GM12874 (cell line): ENCODE measurements at regions not wholly inside any gene's neighbourhood (a gene's known extent, or its start where the extent isn't known, plus 50 kb on each side); places are given as distances from the start of the nearest gene placed in this dataset.

Source experiments
- CTCF ChIP-seq: IDR thresholded peaks from 2 replicates; pipeline ENCODE4 v1.5.1; 2011; ENCODE audit warnings: low read depth, mild to moderate bottlenecking, control low read depth, low read length, moderate library complexity; ENCODE audit not compliant: insufficient read depth

GRCh38 chr13:107866032-107866940 lies 349.1 kb downstream of the LIG4 start:
- TF ChIP-seq CTCF: no peak

DNA sequence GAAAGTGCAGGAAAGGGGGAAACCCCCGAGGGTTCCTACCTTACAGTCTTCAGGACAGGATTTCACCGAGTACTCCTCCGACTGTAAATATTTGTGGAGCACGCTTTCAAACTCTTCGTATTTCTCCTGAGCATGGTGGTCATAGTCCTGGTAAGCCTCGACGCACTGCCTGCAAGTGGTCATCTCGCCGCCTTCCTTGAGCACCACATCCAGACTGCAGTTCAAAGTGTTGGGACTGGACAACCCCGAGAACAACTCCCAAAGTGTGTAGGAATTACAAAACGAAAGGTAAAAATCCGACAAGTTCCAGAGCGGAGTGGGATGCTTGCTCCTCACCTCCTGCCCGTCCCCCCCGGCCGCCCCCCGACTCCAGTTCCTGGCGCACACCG lies 349.7 kb downstream of the LIG4 start:
- TF ChIP-seq CTCF: no peak

GRCh38 chr13:107865318-107865575 lies 350.1 kb downstream of the LIG4 start:
- no peak for TF ChIP-seq CTCF

DNA sequence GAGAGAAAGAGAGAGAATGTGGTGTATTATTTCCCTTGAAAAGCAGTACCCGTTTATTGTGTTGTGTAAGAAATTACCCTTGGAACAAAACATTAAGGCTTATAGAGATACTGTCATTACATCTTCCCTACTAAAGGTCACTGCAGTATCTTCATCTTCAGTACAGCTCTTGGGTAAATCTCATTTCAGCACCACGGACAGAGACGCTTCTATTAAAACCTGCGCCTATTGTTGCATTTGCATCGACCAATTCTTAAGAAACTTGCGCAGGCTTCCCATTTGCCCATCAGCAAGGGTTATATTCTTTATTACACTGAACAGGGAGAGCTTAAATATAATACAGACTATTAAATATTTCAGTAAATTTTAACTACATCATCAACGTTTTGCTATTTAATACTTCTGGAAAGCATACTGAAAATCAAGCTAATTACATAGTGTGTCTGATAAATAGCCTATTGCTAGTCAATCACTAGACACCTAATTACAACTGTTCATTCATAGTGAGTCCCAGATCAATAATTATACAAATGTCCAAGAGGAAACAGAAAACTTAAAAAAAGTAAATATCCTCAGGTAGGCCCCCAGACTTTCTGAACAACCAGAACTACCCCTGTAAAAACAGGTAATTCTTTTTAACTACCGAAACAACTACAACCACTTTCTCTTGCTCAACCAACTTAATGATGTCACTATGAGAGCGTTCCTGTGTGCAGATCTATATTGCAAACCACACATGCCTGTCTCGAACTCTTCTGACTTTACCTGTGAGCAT lies 350.6 kb downstream of the LIG4 start:
- no peak for TF ChIP-seq CTCF

DNA sequence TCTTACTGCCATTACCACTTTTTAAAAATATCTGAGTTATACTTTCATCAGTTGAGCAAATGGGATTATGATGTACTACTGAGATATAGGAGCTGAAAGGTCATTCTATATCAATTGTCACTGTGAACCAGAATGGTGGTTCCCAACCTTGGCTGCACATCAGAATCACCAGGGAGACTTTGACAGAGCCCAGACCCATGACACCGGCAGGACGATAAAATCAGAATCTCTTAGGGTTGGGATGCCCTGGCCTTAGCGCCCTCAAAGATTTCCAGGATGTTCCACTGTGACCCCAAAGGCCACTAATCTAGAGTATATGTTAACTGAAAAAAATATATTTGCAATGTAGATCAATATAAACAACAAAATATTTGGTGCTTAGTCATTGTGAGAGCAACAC lies 355.1 kb downstream of the LIG4 start:
- no peak for TF ChIP-seq CTCF

DNA sequence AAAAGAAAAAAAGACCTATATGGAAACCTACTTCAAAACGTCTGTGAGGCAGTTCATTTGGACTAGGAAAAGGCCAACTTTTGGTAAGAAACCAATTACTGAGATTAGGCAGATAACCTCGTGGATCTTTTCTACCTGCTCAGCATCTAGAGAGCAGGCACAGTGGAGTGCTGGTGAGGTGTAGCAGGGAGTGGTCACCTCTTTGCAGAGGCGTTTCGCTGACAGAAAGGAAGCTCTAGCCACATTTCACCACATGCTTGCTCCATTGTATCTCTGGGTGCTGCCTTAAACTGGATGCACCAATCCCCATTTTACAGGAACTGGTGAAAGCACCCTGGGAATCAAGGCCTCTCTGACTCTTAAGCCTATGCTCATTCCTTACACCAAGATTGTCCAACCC lies 360.5 kb downstream of the LIG4 start:
- no peak for TF ChIP-seq CTCF

- no peak for TF ChIP-seq CTCF
Observed at GRCh38 chr13:107852072-107852471, 363.3 kb downstream of the LIG4 start.
